ENCODE measurements at regions not wholly inside any gene's neighbourhood (a gene's known extent, or its start where the extent isn't known, plus 50 kb on each side); places are given as distances from the start of the nearest gene placed in this dataset.

DNA sequence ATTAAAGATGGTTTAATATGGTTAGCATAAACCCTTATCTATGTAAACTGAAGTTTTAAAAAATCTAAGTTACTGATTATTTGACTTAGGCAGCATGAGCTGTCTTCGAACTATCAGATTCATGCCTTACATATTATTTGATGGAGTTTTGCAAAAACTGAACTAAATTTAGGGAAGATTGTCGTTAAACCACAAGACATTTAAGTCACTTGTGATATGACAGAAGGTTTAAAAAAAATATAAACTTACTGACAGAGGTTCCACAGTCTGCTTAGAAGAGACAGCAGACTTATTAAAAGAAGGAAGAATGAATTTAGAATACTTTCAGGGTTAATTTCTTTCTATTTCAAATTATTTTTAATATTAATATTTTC is 110.9 kb upstream of the FRY start (continued):
- TF ChIP-seq SATB2 (CRISPR knock-in tag; IDR thresholded peaks at IDR 0.05) (no peak), NCOA5 (CRISPR knock-in tag; IDR thresholded peaks at IDR 0.05) (no peak), ZMYM2 (CRISPR knock-in tag; IDR thresholded peaks at IDR 0.05) (no peak), RFX5 (IDR thresholded peaks at IDR 0.05; ENCODE audit: low read depth, low read length) (no peak), ZNF577 (CRISPR knock-in tag; IDR thresholded peaks at IDR 0.05; ENCODE audit: borderline replicate concordance, low read depth) (no peak), ZNF501 (CRISPR knock-in tag; IDR thresholded peaks at IDR 0.05) (no peak), DNMT1 (CRISPR knock-in tag; IDR thresholded peaks at IDR 0.05) (no peak), SMYD3 (CRISPR knock-in tag; IDR thresholded peaks at IDR 0.05) (no peak), ATM (IDR thresholded peaks at IDR 0.05; ENCODE audit: borderline replicate concordance) (no peak)
- TF ChIP-seq, protein P1, sequence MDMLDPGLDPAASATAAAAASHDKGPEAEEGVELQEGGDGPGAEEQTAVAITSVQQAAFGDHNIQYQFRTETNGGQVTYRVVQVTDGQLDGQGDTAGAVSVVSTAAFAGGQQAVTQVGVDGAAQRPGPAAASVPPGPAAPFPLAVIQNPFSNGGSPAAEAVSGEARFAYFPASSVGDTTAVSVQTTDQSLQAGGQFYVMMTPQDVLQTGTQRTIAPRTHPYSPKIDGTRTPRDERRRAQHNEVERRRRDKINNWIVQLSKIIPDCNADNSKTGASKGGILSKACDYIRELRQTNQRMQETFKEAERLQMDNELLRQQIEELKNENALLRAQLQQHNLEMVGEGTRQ (IDR thresholded peaks at IDR 0.05; ENCODE audit: low read depth, low read length) = no peak
- TF ChIP-seq, protein P1 (CRISPR knock-in tag; IDR thresholded peaks at IDR 0.05; ENCODE audit: borderline replicate concordance) = no peak

DNA sequence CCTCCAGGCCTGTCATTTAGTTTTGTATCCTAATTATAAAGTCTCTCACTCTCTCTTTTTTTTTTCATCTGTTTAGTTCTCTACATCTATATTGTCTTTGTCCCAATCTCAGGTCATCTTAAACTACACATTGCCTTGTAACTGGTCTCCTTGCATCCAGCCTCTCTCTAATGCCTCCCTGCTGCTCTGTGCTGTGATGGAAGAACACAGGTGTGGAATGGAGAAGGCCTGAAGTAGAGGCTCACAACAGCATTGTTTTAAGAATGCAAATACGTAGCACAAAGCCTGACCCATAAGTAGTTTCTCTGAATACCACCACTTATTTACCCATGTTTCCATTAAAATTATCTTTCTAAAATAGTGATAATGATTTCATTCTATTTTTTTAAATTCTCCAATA is 108.8 kb upstream of the FRY start:
- CTCF ChIA-PET (ENCODE audit: low intra/inter-chr PET ratio, low total read pairs) = no interaction called here
- H3K4me2 ChIP-seq (ENCODE audit: low read depth, low read length) = no peak overlapping the region
- no peak overlapping the region for H3K9ac ChIP-seq (ENCODE audit: insufficient read depth, low read depth, low read length)
- no peak overlapping the region for H3K27ac ChIP-seq (ENCODE audit: extremely low read length, insufficient read depth, low read length)
- 70% methylated on average over 1 of the region's 1 CpG for WGBS (ENCODE audit: low lambda C conversion rate)
- no peak for DNase-seq (ENCODE audit: low spot score)
- no peak for ATAC-seq
- no peak for TF ChIP-seq RFXANK (CRISPR knock-in tag; IDR thresholded peaks at IDR 0.05)
- TF ChIP-seq NR1H2 (CRISPR knock-in tag; IDR thresholded peaks at IDR 0.05; ENCODE audit: borderline replicate concordance, low read depth) = no peak
- no peak for TF ChIP-seq ZSCAN25 (CRISPR knock-in tag; IDR thresholded peaks at IDR 0.05)
- no peak for TF ChIP-seq TP53 (CRISPR knock-in tag; conservative IDR thresholded peaks at IDR 0.05)
- TF ChIP-seq, protein P2, sequence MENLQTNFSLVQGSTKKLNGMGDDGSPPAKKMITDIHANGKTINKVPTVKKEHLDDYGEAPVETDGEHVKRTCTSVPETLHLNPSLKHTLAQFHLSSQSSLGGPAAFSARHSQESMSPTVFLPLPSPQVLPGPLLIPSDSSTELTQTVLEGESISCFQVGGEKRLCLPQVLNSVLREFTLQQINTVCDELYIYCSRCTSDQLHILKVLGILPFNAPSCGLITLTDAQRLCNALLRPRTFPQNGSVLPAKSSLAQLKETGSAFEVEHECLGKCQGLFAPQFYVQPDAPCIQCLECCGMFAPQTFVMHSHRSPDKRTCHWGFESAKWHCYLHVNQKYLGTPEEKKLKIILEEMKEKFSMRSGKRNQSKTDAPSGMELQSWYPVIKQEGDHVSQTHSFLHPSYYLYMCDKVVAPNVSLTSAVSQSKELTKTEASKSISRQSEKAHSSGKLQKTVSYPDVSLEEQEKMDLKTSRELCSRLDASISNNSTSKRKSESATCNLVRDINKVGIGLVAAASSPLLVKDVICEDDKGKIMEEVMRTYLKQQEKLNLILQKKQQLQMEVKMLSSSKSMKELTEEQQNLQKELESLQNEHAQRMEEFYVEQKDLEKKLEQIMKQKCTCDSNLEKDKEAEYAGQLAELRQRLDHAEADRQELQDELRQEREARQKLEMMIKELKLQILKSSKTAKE (CRISPR knock-in tag; IDR thresholded peaks at IDR 0.05; ENCODE audit: borderline replicate concordance) = no peak
- no peak for TF ChIP-seq ZNF251 (CRISPR knock-in tag; IDR thresholded peaks at IDR 0.05)
- TF ChIP-seq IRX3 (CRISPR knock-in tag; IDR thresholded peaks at IDR 0.05; ENCODE audit: borderline replicate concordance, low read depth) = no peak
- no peak for TF ChIP-seq SRF (IDR thresholded peaks at IDR 0.05; ENCODE audit: low read depth, low read length)
- TF ChIP-seq, protein P3, sequence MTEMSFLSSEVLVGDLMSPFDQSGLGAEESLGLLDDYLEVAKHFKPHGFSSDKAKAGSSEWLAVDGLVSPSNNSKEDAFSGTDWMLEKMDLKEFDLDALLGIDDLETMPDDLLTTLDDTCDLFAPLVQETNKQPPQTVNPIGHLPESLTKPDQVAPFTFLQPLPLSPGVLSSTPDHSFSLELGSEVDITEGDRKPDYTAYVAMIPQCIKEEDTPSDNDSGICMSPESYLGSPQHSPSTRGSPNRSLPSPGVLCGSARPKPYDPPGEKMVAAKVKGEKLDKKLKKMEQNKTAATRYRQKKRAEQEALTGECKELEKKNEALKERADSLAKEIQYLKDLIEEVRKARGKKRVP (CRISPR knock-in tag; IDR thresholded peaks at IDR 0.05) = no peak
- TF ChIP-seq SYNCRIP (IDR thresholded peaks at IDR 0.05; ENCODE audit: insufficient read depth, low read depth, low read length) = no peak
- H3K36me3 ChIP-seq (replicated peaks in 1 of 2; ENCODE audit: control insufficient read depth in 1 of 2, insufficient read depth in 2 of 2, low read length in 2 of 2) = no peaks in the 10 kb centered on the region
- H3K4me1 ChIP-seq (ENCODE audit: insufficient read depth, low read length) = peaks cover 32% of the 10 kb centered on the region
- no peak overlapping the region for H3K4me3 ChIP-seq (replicated peaks in 1 of 3; ENCODE audit: insufficient read depth in 1 of 3, low read depth in 2 of 3, low read length in 3 of 3)
- H2AFZ ChIP-seq (ENCODE audit: low read length) = no peak overlapping the region
- POLR2A ChIA-PET = no interaction called here
- H4K20me1 ChIP-seq (ENCODE audit: insufficient read depth, low read length) = no peaks in the 10 kb centered on the region
- in situ Hi-C loops (cut with HindIII; ENCODE audit: extremely low pct_ligation_motif_present, low pct_unique_long_range_greater_than_20kb) = loop anchor here (25.0 kb wide), 1 partner anchor 640 kb away; no protein-coding TSS in a partner anchor
- no peaks in the 10 kb centered on the region for H3K27me3 ChIP-seq (ENCODE audit: control insufficient read depth in 1 of 2, insufficient read depth in 2 of 2, low read length in 2 of 2)
- intact Hi-C loops (cut with micrococcal nuclease; ENCODE audit: unreplicated experiment) = no loop called here
- no peak for FAIRE-seq
- H3K79me2 ChIP-seq (ENCODE audit: insufficient read depth, low read length) = no peaks in the 10 kb centered on the region
- BruUV-seq (replicated peaks) = no TSS peak
- H3K9me3 ChIP-seq (ENCODE audit: low read length) = no peaks in the 10 kb centered on the region
